SK-N-SH (cell line): ENCODE measurements at regions not wholly inside any gene's neighbourhood (a gene's known extent, or its start where the extent isn't known, plus 50 kb on each side); places are given as distances from the start of the nearest gene placed in this dataset.

Experiments used
- CTCF ChIA-PET: fragments of 300-600, 350-600 bp; formaldehyde crosslinking; extraction: SDS; loops from one replicate; lab custom pipeline; 2021; lab: Yijun Ruan, JAX
- POLR2A ChIA-PET: fragments of 350-600 bp; sonication (Branson Sonifier 250); formaldehyde crosslinking; extraction: SDS; loops from one replicate; lab custom pipeline; 2020; ENCODE audit warnings: antibody characterized with exemption, inconsistent platforms; lab: Yijun Ruan, JAX
- DNase-seq: peaks from one replicate; pipeline ENCODE4 v3.0.0; 2012
- H2AFZ ChIP-seq: fragments of 200-600 bp; sonication (generic); 2 replicates; pipeline ENCODE4 v1.8.1; 2016; ENCODE audit warnings: antibody characterized with exemption, mild to moderate bottlenecking, low read depth
- H3F3A ChIP-seq: fragments of 200-600 bp; sonication (generic); replicated peaks from 2 replicates; pipeline ENCODE3; 2016; ENCODE audit warnings: antibody characterized with exemption, mild to moderate bottlenecking; ENCODE audit not compliant: insufficient read depth
- H3K27ac ChIP-seq, 2 experiments: fragments of 200-500 bp in 1 of 2; fragments of 200-600 bp in 1 of 2; sonication (Bioruptor generic) in 1 of 2; sonication (generic), shearing (Covaris generic) in 1 of 2; 2 replicates each; pipeline versions ENCODE4 v1.5.1 to v1.6.1; 2014 to 2016; ENCODE audit warnings: low read depth in 2 of 2, inconsistent platforms in 1 of 2, low read length in 1 of 2, mild to moderate bottlenecking in 1 of 2, mixed read lengths in 1 of 2
- H3K27me3 ChIP-seq: fragments of 200-600 bp; sonication (generic), shearing (Covaris generic); 2 replicates; pipeline ENCODE4 v1.6.1; 2016; ENCODE audit warnings: mixed run types; ENCODE audit not compliant: insufficient read depth
- H3K36me3 ChIP-seq, 2 experiments: fragments of 200-500 bp in 1 of 2; fragments of 200-600 bp in 1 of 2; sonication (Bioruptor generic) in 1 of 2; sonication (generic) in 1 of 2; replicated peaks in 1 of 2; 2 replicates each; pipeline versions ENCODE3 to v1.5.1; 2014 to 2016; ENCODE audit warnings: low read length in 1 of 2, mild to moderate bottlenecking in 1 of 2; ENCODE audit not compliant: insufficient read depth in 2 of 2, control insufficient read depth in 1 of 2
- H3K4me1 ChIP-seq, 2 experiments: fragments of 200-500 bp in 1 of 2; fragments of 200-600 bp in 1 of 2; sonication (Bioruptor generic) in 1 of 2; sonication (generic), shearing (Covaris generic) in 1 of 2; 2 replicates each; pipeline versions ENCODE4 v1.5.1 to v1.6.1; 2014 to 2016; ENCODE audit warnings: low read depth in 1 of 2, low read length in 1 of 2, mixed run types in 1 of 2; ENCODE audit not compliant: insufficient read depth in 2 of 2, control insufficient read depth in 1 of 2
- H3K4me2 ChIP-seq: fragments of 200-600 bp; sonication (generic), shearing (Covaris generic); 2 replicates; pipeline ENCODE4 v1.6.1; 2017; ENCODE audit warnings: mixed run types
- H3K4me3 ChIP-seq, 2 experiments: fragments of 200-500 bp in 1 of 2; fragments of 200-600 bp in 1 of 2; sonication (Bioruptor generic) in 1 of 2; sonication (generic), shearing (Covaris generic) in 1 of 2; 2 replicates each; pipeline versions ENCODE4 v1.5.1 to v1.8.1; 2014 to 2016; ENCODE audit warnings: low read depth in 2 of 2, inconsistent platforms in 1 of 2, low read length in 1 of 2, mild to moderate bottlenecking in 1 of 2, mixed read lengths in 1 of 2, moderate library complexity in 1 of 2
- H3K79me2 ChIP-seq: fragments of 200-600 bp; sonication (generic); 2 replicates; pipeline ENCODE4 v1.8.1; 2017; ENCODE audit warnings: mild to moderate bottlenecking; ENCODE audit not compliant: insufficient read depth
- H3K9ac ChIP-seq: fragments of 200-600 bp; sonication (generic); 2 replicates; pipeline ENCODE4 v1.6.1; 2017; ENCODE audit warnings: mixed run types
- H3K9me2 ChIP-seq: fragments of 200-600 bp; sonication (generic); 2 replicates; pipeline ENCODE4 v1.6.1; 2017; ENCODE audit warnings: mixed run types
- H3K9me3 ChIP-seq: fragments of 200-600 bp; sonication (generic); 2 replicates; pipeline ENCODE4 v1.6.1; 2017; ENCODE audit warnings: mixed run types, mild to moderate bottlenecking, moderate library complexity
- H4K20me1 ChIP-seq: fragments of 200-600 bp; sonication (generic); 2 replicates; pipeline ENCODE4 v1.6.1; 2017; ENCODE audit warnings: mild to moderate bottlenecking, mixed run types; ENCODE audit not compliant: insufficient read depth
- CTCF ChIP-seq: fragments of 200-600 bp; sonication (generic); IDR thresholded peaks from 2 replicates; pipeline ENCODE4 v1.6.1; 2017; ENCODE audit warnings: antibody characterized with exemption, mild to moderate bottlenecking, moderate library complexity
- ELF1 ChIP-seq: IDR thresholded peaks from 2 replicates; pipeline ENCODE4 v1.4.0; 2012
- FOXJ3 ChIP-seq: sonication (generic); formaldehyde crosslinking; IDR thresholded peaks from 2 replicates; pipeline ENCODE4 v1.5.1; 2020; ENCODE audit warnings: mild to moderate bottlenecking, missing genetic modification reagents
- FOXM1 ChIP-seq: IDR thresholded peaks from 2 replicates; pipeline ENCODE4 v1.4.0; 2012; ENCODE audit warnings: low read depth, mild to moderate bottlenecking
- GATA2 ChIP-seq: sonication (generic); formaldehyde crosslinking; IDR thresholded peaks from 2 replicates; pipeline ENCODE4 v1.5.0; 2020; ENCODE audit warnings: mild to moderate bottlenecking, missing genetic modification reagents
- JUND ChIP-seq: IDR thresholded peaks from 2 replicates; pipeline ENCODE4 v1.4.0; 2012
- MAX ChIP-seq: IDR thresholded peaks from 2 replicates; pipeline ENCODE4 v1.4.0; 2012; ENCODE audit warnings: low read depth
- MEF2A ChIP-seq: IDR thresholded peaks from 2 replicates; pipeline ENCODE4 v1.4.0; 2012; ENCODE audit warnings: low read depth, borderline replicate concordance
- MXI1 ChIP-seq: IDR thresholded peaks from 2 replicates; pipeline ENCODE4 v1.6.1; 2012; ENCODE audit warnings: mild to moderate bottlenecking, low read depth, low read length, improper control_type of control experiment
- NRF1 ChIP-seq: IDR thresholded peaks from 2 replicates; pipeline ENCODE4 v1.6.1; 2012; ENCODE audit warnings: low read depth, mild to moderate bottlenecking, low read length
- POLR2AphosphoS5 ChIP-seq: IDR thresholded peaks from 2 replicates; pipeline ENCODE4 v1.6.1; 2012; ENCODE audit warnings: low read depth, low read length
- RCOR1 ChIP-seq: fragments of 150-350 bp; IDR thresholded peaks from 2 replicates; pipeline ENCODE4 v1.6.1; 2017; ENCODE audit warnings: antibody characterized with exemption, low read length
- TCF12 ChIP-seq: IDR thresholded peaks from 2 replicates; pipeline ENCODE4 v1.4.0; 2012
- USF1 ChIP-seq: IDR thresholded peaks from 2 replicates; pipeline ENCODE4 v1.4.0; 2012; ENCODE audit warnings: low read depth, borderline replicate concordance
- USF2 ChIP-seq: fragments of 150-350 bp; IDR thresholded peaks from 2 replicates; pipeline ENCODE4 v1.6.1; 2017; ENCODE audit warnings: antibody characterized with exemption, low read length, low read depth, borderline replicate concordance
- YY1 ChIP-seq: IDR thresholded peaks from 2 replicates; pipeline ENCODE4 v1.4.0; 2012; ENCODE audit warnings: low read depth, mild to moderate bottlenecking
- WGBS: methylation state at CpG from one replicate; pipeline ENCODE4 v1.1.6; 2017; ENCODE audit warnings: low lambda C conversion rate; 5-methylcytosine and 5-hydroxymethylcytosine counted together

DNA sequence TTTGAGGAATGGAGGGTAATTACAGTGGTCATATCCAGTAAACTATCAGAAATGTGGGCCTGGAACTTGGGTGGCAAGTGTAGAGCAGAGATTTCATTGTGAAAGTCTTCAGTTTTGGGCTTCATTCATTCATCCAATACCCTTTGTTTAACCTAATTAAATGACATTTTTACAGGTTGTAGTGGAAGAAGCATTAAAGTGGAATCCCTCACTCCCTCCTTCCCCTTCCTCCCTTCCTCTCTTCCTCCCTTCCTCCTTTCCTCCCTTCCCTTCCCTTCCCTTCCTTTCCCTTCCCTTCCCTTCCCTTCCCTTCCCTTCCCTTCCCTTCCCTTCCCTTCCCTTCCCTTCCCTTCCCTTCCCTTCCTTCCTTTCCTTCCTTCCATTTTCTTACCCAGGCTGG lies 219.3 kb downstream of the PDCD6IP start:
- Histone ChIP-seq H3K4me3 (no peak overlapping the region), H3K79me2 (no peaks in the 10 kb centered on the region)
- POLR2A ChIA-PET: no interaction called here
- TF ChIP-seq MEF2A (no peak), GATA2 (CRISPR knock-in tag) (no peak)
- TF ChIP-seq, all 33 proteins: peak for 0
- Histone ChIP-seq H3K36me3 (no peaks in the 10 kb centered on the region), H3K9me3 (no peaks in the 10 kb centered on the region), H3K27ac (no peak overlapping the region), H3K4me1 (peaks cover 0 to 10% of the 10 kb centered on the region in 2 experiments; a peak in 1 of 4 replicates), H4K20me1 (no peaks in the 10 kb centered on the region), H3F3A (no peaks in the 10 kb centered on the region), H3K9ac (no peak overlapping the region), H3K9me2 (no peaks in the 10 kb centered on the region), H3K4me2 (no peak overlapping the region), H3K27me3 (no peaks in the 10 kb centered on the region), H2AFZ (no peak overlapping the region)
- no peak for DNase-seq
- CTCF ChIA-PET: interaction anchor here (2.8 kb wide), 1 partner anchor 135 kb away, joined by 7 read pairs; no protein-coding TSS in a partner anchor

- Histone ChIP-seq H3K4me1 (no peaks in the 10 kb centered on the region; a peak in 1 of 4 replicates), H4K20me1 (no peaks in the 10 kb centered on the region), H3K27me3 (no peaks in the 10 kb centered on the region), H3K27ac (no peak overlapping the region), H3K79me2 (no peaks in the 10 kb centered on the region), H3K9me2 (no peaks in the 10 kb centered on the region), H3F3A (no peaks in the 10 kb centered on the region), H3K4me3 (no peak overlapping the region), H3K9ac (no peak overlapping the region), H3K4me2 (no peak overlapping the region), H3K9me3 (no peaks in the 10 kb centered on the region), H3K36me3 (no peaks in the 10 kb centered on the region), H2AFZ (no peak overlapping the region)
- WGBS: 59% methylated on average over 2 of the region's 2 CpGs
- POLR2A ChIA-PET: no interaction called here
- no peak for DNase-seq
- CTCF ChIA-PET: no interaction called here
- TF ChIP-seq NRF1 (no peak), MAX (no peak), MXI1 (no peak), MEF2A (no peak), USF2 (no peak), RCOR1 (no peak), FOXJ3 (CRISPR knock-in tag) (no peak), GATA2 (CRISPR knock-in tag) (no peak), ELF1 (no peak), TCF12 (no peak), FOXM1 (no peak), USF1 (no peak), YY1 (no peak), CTCF (no peak), JUND (no peak), POLR2AphosphoS5 (no peak)
Measured at GRCh38 chr3:34019158-34019557, 220.7 kb downstream of the PDCD6IP start.
